GM23248 (cell line): ENCODE measurements at regions not wholly inside any gene's neighbourhood (a gene's known extent, or its start where the extent isn't known, plus 50 kb on each side); places are given as distances from the start of the nearest gene placed in this dataset.
A peak's percentile ranks its signal among the peaks of the same experiment; 100 is the strongest.
"Not testable (repeated sequence)": the region's sequence is repeated elsewhere in the genome, so short reads cannot be mapped to it uniquely, and the experiment has no call there.

Source experiments
- DNase-seq: peaks from one replicate; pipeline ENCODE4 v3.0.0-alpha.2; 2015
- H2AFZ ChIP-seq: fragments of 200-600 bp; sonication (generic); 2 replicates; pipeline ENCODE4 v1.6.1; 2016; ENCODE audit warnings: antibody characterized with exemption
- H3F3A ChIP-seq: fragments of 200-600 bp; sonication (generic); 2 replicates; pipeline ENCODE4 v1.6.1; 2016; ENCODE audit warnings: mild to moderate bottlenecking, antibody characterized with exemption, mixed run types; ENCODE audit not compliant: insufficient read depth
- H3K27ac ChIP-seq: fragments of 200-600 bp; sonication (generic); 2 replicates; pipeline ENCODE4 v1.5.1; 2016; ENCODE audit warnings: mild to moderate bottlenecking
- H3K27me3 ChIP-seq: fragments of 200-600 bp; sonication (generic); replicated peaks from 2 replicates; pipeline ENCODE4 v1.6.1; 2016; ENCODE audit warnings: mild to moderate bottlenecking; ENCODE audit not compliant: insufficient read depth
- H3K36me3 ChIP-seq: fragments of 200-600 bp; sonication (generic); 2 replicates; pipeline ENCODE4 v1.6.1; 2016; ENCODE audit warnings: low read depth, mild to moderate bottlenecking
- H3K4me1 ChIP-seq: fragments of 200-600 bp; sonication (generic); 2 replicates; pipeline ENCODE4 v1.6.1; 2016; ENCODE audit warnings: mild to moderate bottlenecking; ENCODE audit not compliant: insufficient read depth
- H3K4me2 ChIP-seq: fragments of 200-600 bp; sonication (generic); one replicate; pipeline ENCODE4 v1.6.1; 2016; ENCODE audit warnings: mild to moderate bottlenecking; ENCODE audit not compliant: unreplicated experiment
- H3K4me3 ChIP-seq: fragments of 200-600 bp; sonication (generic); 2 replicates; pipeline ENCODE4 v1.5.1; 2016; ENCODE audit warnings: mild to moderate bottlenecking
- H3K79me2 ChIP-seq: fragments of 200-600 bp; sonication (generic); 2 replicates; pipeline ENCODE4 v1.6.1; 2016; ENCODE audit warnings: mild to moderate bottlenecking; ENCODE audit not compliant: insufficient read depth
- H3K9ac ChIP-seq: fragments of 200-600 bp; sonication (generic); 2 replicates; pipeline ENCODE4 v1.6.1; 2016; ENCODE audit warnings: mild to moderate bottlenecking
- H3K9me2 ChIP-seq: fragments of 200-600 bp; sonication (generic); 2 replicates; pipeline ENCODE4 v1.6.1; 2016; ENCODE audit warnings: mixed run types, mild to moderate bottlenecking, moderate library complexity; ENCODE audit not compliant: insufficient read depth
- H3K9me3 ChIP-seq: fragments of 200-600 bp; sonication (generic); one replicate; pipeline ENCODE4 v1.6.1; 2017; ENCODE audit warnings: low read depth
- H4K20me1 ChIP-seq: fragments of 200-600 bp; sonication (generic); 2 replicates; pipeline ENCODE4 v1.6.0; 2016; ENCODE audit not compliant: insufficient read depth
- EZH2 ChIP-seq: fragments of 200-600 bp; sonication (generic); IDR thresholded peaks from 2 replicates; pipeline ENCODE4 v1.6.1; 2018; ENCODE audit warnings: antibody characterized with exemption, mild to moderate bottlenecking; ENCODE audit not compliant: insufficient read depth, poor library complexity, severe bottlenecking
- EZH2phosphoT487 ChIP-seq: fragments of 200-600 bp; sonication (generic); IDR thresholded peaks from 2 replicates; pipeline ENCODE4 v1.6.1; 2018; ENCODE audit warnings: antibody characterized with exemption, moderate library complexity, mild to moderate bottlenecking, low read depth; ENCODE audit not compliant: insufficient read depth
- WGBS, 2 experiments: methylation state at CpG; one replicate each; pipeline ENCODE4 v1.1.6; 2015 to 2017; ENCODE audit warnings: low lambda C conversion rate in 2 of 2, low coverage in 1 of 2; ENCODE audit errors: missing lambda C conversion rate in 2 of 2; 5-methylcytosine and 5-hydroxymethylcytosine counted together
- in situ Hi-C: fragments of 300-500 bp; cut with MboI; formaldehyde crosslinking; loops from 2 replicates; pipeline ENCODE4 v1.15.0; 2020

DNA sequence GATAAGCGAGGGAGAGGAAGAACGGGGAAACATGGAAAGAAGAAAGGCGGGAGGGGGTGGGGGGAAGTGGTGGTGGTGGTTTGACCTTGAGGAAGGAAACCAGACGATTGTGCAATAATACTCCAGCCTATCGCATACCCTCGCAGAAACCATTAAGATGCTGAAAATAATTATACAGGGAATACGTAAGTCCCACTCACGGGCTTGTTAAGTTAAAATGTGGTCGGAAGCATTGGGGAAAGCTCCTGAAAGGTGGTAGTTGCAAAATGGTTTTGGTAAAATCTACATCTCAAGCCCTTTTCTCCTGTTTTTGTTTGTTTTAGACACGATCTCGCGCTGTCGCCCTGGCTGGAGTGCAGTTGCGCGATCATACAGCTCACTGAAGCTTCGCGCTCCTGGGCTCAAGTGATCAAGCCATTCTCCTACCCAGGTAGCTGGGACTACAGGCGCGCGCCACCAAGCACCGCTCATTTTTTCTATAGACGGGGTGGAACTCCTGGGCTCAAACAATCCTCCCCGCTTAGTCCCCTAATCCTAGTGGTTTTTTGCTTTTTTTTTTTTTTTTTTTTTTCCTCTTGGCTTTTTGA lies 128.9 kb upstream of the ZNF184 start:
- 27 to 32% methylated on average over 20 to 23 of the region's 23 CpGs for WGBS, 2 experiments
- H3K9me2 ChIP-seq: no peaks in the 10 kb centered on the region
- H3K27me3 ChIP-seq: 0 out of 2 replicates have a peak, but pooled peaks cover 4% of the 10 kb centered on the region
- peaks cover 13% of the 10 kb centered on the region; the same call in 1 of the 2 replicates for H3F3A ChIP-seq
- TF ChIP-seq EZH2phosphoT487: no peak
- no peak for TF ChIP-seq EZH2
- H3K9ac ChIP-seq: no peak overlapping the region
- H3K4me2 ChIP-seq: no peak overlapping the region
- no peaks in the 10 kb centered on the region for H3K4me1 ChIP-seq
- in situ Hi-C loops: no loop called here
- no peaks in the 10 kb centered on the region for H3K79me2 ChIP-seq
- no peak overlapping the region for H2AFZ ChIP-seq
- H3K4me3 ChIP-seq: peak overlapping the region; percentile 47
- no peaks in the 10 kb centered on the region for H3K9me3 ChIP-seq
- H3K27ac ChIP-seq: no peak overlapping the region
- no peak for DNase-seq
- H4K20me1 ChIP-seq: no peaks in the 10 kb centered on the region
- no peaks in the 10 kb centered on the region for H3K36me3 ChIP-seq

DNA sequence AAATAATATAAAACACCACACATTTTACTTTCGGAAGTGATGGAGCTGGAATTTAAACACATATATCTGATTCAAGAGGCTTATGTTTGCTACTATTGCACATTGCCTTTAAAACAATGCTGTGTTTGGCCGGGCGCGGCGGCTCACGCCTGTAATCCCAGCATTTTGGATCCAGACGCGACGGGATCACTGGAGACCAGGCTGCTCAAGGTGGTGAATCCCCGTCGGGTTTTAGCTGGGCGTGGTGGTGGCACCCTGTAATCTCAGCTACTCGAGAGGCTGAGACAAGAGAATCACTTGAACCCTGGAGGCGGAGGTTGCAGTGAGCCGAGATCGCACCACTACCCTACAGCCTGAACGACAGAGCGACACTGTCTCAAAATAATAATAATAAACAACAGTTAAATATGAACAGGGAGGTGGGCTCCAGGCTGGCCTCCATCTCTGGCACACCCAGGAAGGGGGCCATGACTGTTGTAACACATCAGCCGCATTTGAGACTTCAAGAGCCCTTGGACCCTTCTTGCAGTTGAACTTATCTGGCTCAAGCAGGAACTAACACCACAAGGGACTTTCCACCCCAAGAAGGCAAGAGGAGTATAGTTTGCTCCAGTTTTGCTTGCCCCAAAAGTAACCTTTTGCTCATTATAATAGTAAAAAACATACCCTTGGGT lies 127.1 kb upstream of the ZNF184 start:
- Histone ChIP-seq H2AFZ (no peak overlapping the region), H3K9me2 (no peaks in the 10 kb centered on the region), H3K27ac (no peak overlapping the region), H3K9ac (no peak overlapping the region), H3K4me3 (no peak overlapping the region), H3K36me3 (no peaks in the 10 kb centered on the region), H4K20me1 (no peaks in the 10 kb centered on the region), H3F3A (peaks cover 6% of the 10 kb centered on the region; the same call in 1 of the 2 replicates), H3K27me3 (0 out of 2 replicates have a peak, but pooled peaks cover 4% of the 10 kb centered on the region), H3K79me2 (no peaks in the 10 kb centered on the region), H3K9me3 (no peaks in the 10 kb centered on the region), H3K4me2 (no peak overlapping the region), H3K4me1 (no peaks in the 10 kb centered on the region)
- no peak for TF ChIP-seq EZH2phosphoT487
- no peak for TF ChIP-seq EZH2
- DNase-seq: no peak
- in situ Hi-C loops: no loop called here
- WGBS, 2 experiments: 80 to 84% methylated on average over 19 of the region's 19 CpGs

DNA sequence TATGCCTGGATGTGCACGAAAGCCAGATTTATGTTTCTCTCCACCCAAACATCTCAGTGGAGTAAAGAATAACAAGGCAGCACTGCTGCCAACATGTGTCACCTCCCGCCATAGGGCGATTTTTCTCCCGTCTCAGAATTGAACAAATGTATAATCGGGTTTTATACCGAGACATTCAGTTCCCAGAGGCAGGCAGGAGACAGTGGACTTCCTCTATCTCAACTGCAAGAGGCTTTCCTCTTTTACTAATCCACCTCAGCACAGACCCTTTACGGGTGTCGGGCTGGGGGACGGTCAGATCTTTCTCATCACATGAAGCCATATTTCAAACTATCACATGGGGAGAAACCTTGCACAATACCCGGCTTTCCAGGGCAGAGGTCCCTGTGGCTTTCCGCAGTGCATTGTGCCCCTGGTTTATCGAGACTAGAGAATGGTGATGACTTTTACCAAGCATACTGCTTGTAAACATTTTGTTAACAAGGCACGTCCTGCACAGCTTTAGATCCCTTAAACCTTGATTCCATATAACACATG lies 124.2 kb upstream of the ZNF184 start:
- H3K27ac ChIP-seq, H3K27me3 ChIP-seq, H3K9me2 ChIP-seq, H3K4me1 ChIP-seq, H3K9me3 ChIP-seq, H4K20me1 ChIP-seq, H3K4me3 ChIP-seq, H3K9ac ChIP-seq, DNase-seq, H2AFZ ChIP-seq, H3K36me3 ChIP-seq, H3K79me2 ChIP-seq, in situ Hi-C loops, H3K4me2 ChIP-seq: not testable (repeated sequence)
- 45 to 47% methylated on average over 13 of the region's 13 CpGs for WGBS, 2 experiments
- H3F3A ChIP-seq: peaks cover 10% of the 10 kb centered on the region

DNA sequence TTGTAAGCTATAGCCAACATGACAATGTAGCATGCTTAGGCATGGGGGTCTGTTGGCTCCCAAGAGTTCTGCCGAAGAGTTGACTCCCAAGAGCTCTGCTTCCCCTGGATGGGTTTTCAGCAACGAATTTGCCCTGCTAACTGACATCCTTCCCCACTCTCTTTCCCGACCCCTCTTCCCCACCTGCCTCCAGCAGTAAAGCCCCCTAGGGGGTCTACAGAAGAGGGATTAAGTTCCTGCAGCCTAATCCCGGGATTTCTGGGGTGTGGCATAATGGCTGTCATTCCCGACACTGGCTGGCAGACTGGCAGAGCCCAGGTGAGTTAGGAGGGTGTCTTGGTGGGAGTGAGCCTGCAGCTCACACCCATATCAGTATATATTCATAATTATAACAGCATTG lies 121.0 kb upstream of the ZNF184 start:
- 0 to 2% methylated on average over 5 of the region's 5 CpGs for WGBS, 2 experiments
- 0 out of 2 replicates have a peak, but pooled peaks cover 4% of the 10 kb centered on the region for H3K27me3 ChIP-seq
- no peak overlapping the region for H3K4me3 ChIP-seq
- H3K36me3 ChIP-seq: no peaks in the 10 kb centered on the region
- in situ Hi-C loops: no loop called here
- H3K9ac ChIP-seq: no peak overlapping the region
- TF ChIP-seq EZH2phosphoT487: no peak
- no peak for TF ChIP-seq EZH2
- no peaks in the 10 kb centered on the region for H3K4me1 ChIP-seq
- no peak overlapping the region for H3K27ac ChIP-seq
- H3K9me3 ChIP-seq: no peaks in the 10 kb centered on the region
- H3K9me2 ChIP-seq: no peaks in the 10 kb centered on the region
- no peaks in the 10 kb centered on the region for H3K79me2 ChIP-seq
- H2AFZ ChIP-seq: no peak overlapping the region
- H3K4me2 ChIP-seq: no peak overlapping the region
- no peak for DNase-seq
- no peaks in the 10 kb centered on the region for H4K20me1 ChIP-seq
- H3F3A ChIP-seq: peaks cover 22% of the 10 kb centered on the region
